ENCODE measurements at regions not wholly inside any gene's neighbourhood (a gene's known extent, or its start where the extent isn't known, plus 50 kb on each side); places are given as distances from the start of the nearest gene placed in this dataset.

DNA sequence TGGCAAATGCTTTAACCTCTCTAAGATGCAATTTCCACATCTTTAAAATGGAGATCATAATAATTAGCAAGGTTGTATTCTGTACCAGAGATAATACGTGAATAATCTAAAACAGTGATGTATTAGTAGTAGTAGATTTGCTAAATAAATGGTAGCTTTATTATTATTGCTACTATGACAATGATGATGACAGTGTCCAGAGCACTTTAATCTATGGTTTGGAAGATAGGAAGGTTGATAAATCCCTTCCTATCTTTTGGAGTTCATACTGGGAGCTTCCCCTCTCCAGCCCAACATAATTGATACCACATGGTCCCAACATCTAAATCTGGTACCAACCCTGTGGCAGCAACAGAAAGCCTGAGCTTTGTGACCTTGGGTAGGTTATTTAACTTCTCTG lies 267.8 kb downstream of the FAT3 start:
- Mint-ChIP-seq H3K4me3 (no peak overlapping the region), H3K27ac (no peak overlapping the region), H3K4me1 (no peaks in the 10 kb centered on the region), H3K36me3 (peaks cover 4% of the 10 kb centered on the region), H3K9me3 (no peaks in the 10 kb centered on the region), H3K27me3 (ENCODE audit: insufficient read depth, low read depth) (peaks cover 2% of the 10 kb centered on the region)
- no peaks in the 10 kb centered on the region for H4K20me1 ChIP-seq (ENCODE audit: low read depth)
- H3F3A ChIP-seq (ENCODE audit: low read depth), result no peaks in the 10 kb centered on the region
- no peak overlapping the region for H3K4me2 ChIP-seq
- H3K79me2 ChIP-seq (ENCODE audit: low read depth), result no peaks in the 10 kb centered on the region
- TF ChIP-seq EZH2phosphoT487 (IDR thresholded peaks at IDR 0.05), result no peak
- no peak for TF ChIP-seq EZH2 (IDR thresholded peaks at IDR 0.05)
- no peak for TF ChIP-seq CTCF (IDR thresholded peaks at IDR 0.05)
- no peak overlapping the region for H3K9ac ChIP-seq
- H3K36me3 ChIP-seq, result no peaks in the 10 kb centered on the region
- no peaks in the 10 kb centered on the region for H3K4me1 ChIP-seq
- no peaks in the 10 kb centered on the region for H3K9me3 ChIP-seq (ENCODE audit: low read depth)
- no peaks in the 10 kb centered on the region for H3K27me3 ChIP-seq
- H2AFZ ChIP-seq (replicated peaks), result no peak overlapping the region
- no peak for DNase-seq (ENCODE audit: low spot score)
- no peak overlapping the region for H3K4me3 ChIP-seq
- H3K27ac ChIP-seq, result no peak overlapping the region

DNA sequence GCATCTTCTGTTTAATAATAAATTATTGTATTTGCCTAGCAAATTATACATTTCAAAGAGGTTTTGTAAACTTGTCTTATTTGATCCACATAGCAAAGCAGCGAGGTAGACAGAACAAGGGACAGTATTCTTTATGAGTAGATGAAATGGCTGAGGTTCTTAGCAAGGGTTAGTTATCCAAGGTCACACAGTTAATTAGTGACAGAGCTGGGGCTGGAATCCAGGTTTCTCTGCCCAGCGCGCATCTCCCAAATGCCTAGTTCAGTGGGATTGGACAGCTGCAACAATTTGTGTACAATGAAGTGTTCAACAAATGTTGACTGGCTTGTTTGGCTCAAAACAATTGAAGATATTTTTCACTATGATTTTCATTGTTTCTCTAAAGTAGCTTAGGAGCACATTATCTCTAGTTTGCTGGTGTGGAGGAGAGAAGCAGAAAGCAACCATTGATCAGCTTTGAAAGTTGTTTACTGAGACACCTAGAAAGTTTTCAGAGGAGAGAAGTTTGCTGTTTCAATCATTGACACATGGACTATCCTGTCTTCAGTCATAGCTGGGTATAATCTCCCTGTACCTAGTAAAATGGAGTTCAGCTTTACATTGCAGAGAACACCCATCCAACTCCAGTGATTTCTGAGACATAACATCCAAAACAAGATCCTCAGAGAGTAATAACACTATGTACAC lies 270.6 kb downstream of the FAT3 start:
- no peaks in the 10 kb centered on the region for H4K20me1 ChIP-seq (ENCODE audit: low read depth)
- H3K27ac ChIP-seq, result no peak overlapping the region
- H3K9me3 ChIP-seq (ENCODE audit: low read depth), result no peaks in the 10 kb centered on the region
- DNase-seq (ENCODE audit: low spot score), result no peak
- H3K27ac Mint-ChIP-seq, result no peak overlapping the region
- peaks cover 2% of the 10 kb centered on the region for H3K27me3 Mint-ChIP-seq (ENCODE audit: insufficient read depth, low read depth)
- no peaks in the 10 kb centered on the region for H3K4me1 Mint-ChIP-seq
- H3K9ac ChIP-seq, result no peak overlapping the region
- TF ChIP-seq CTCF (IDR thresholded peaks at IDR 0.05), result no peak
- no peak for TF ChIP-seq EZH2phosphoT487 (IDR thresholded peaks at IDR 0.05)
- TF ChIP-seq EZH2 (IDR thresholded peaks at IDR 0.05), result no peak
- no peak overlapping the region for H3K4me3 Mint-ChIP-seq
- no peaks in the 10 kb centered on the region for H3K36me3 ChIP-seq
- no peak overlapping the region for H2AFZ ChIP-seq (replicated peaks)
- H3K27me3 ChIP-seq, result no peaks in the 10 kb centered on the region
- no peaks in the 10 kb centered on the region for H3K79me2 ChIP-seq (ENCODE audit: low read depth)
- H3F3A ChIP-seq (ENCODE audit: low read depth), result no peaks in the 10 kb centered on the region
- H3K9me3 Mint-ChIP-seq, result no peaks in the 10 kb centered on the region
- no peaks in the 10 kb centered on the region for H3K4me1 ChIP-seq
- H3K36me3 Mint-ChIP-seq, result peaks cover 4% of the 10 kb centered on the region
- H3K4me2 ChIP-seq, result no peak overlapping the region
- H3K4me3 ChIP-seq, result no peak overlapping the region

- H3K9me3 Mint-ChIP-seq, result no peaks in the 10 kb centered on the region
- H3K9me3 ChIP-seq (ENCODE audit: low read depth), result no peaks in the 10 kb centered on the region
- no peak for TF ChIP-seq EZH2 (IDR thresholded peaks at IDR 0.05)
- TF ChIP-seq CTCF (IDR thresholded peaks at IDR 0.05), result no peak
- no peak for TF ChIP-seq EZH2phosphoT487 (IDR thresholded peaks at IDR 0.05)
- no peaks in the 10 kb centered on the region for H4K20me1 ChIP-seq (ENCODE audit: low read depth)
- no peaks in the 10 kb centered on the region for H3K79me2 ChIP-seq (ENCODE audit: low read depth)
- H3K27me3 Mint-ChIP-seq (ENCODE audit: insufficient read depth, low read depth), result peaks cover 2% of the 10 kb centered on the region
- peaks cover 13% of the 10 kb centered on the region for H3K4me1 Mint-ChIP-seq
- peaks cover 2% of the 10 kb centered on the region for H3K36me3 Mint-ChIP-seq
- H3K27me3 ChIP-seq, result no peaks in the 10 kb centered on the region
- no peak overlapping the region for H3K9ac ChIP-seq
- DNase-seq (ENCODE audit: low spot score), result no peak
- no peaks in the 10 kb centered on the region for H3F3A ChIP-seq (ENCODE audit: low read depth)
- peaks cover 6% of the 10 kb centered on the region for H3K4me1 ChIP-seq
- no peak overlapping the region for H2AFZ ChIP-seq (replicated peaks)
- H3K4me3 ChIP-seq, result no peak overlapping the region
- no peak overlapping the region for H3K4me3 Mint-ChIP-seq
- no peak overlapping the region for H3K4me2 ChIP-seq
- no peak overlapping the region for H3K27ac ChIP-seq
- no peak overlapping the region for H3K27ac Mint-ChIP-seq
- H3K36me3 ChIP-seq, result no peaks in the 10 kb centered on the region
Measured at GRCh38 chr11:92500453-92500852, 275.8 kb downstream of the FAT3 start.
